ENCODE measurements at regions not wholly inside any gene's neighbourhood (a gene's known extent, or its start where the extent isn't known, plus 50 kb on each side); places are given as distances from the start of the nearest gene placed in this dataset.

- H3K27me3 Mint-ChIP-seq (ENCODE audit: low read depth, unreplicated experiment): no peaks in the 10 kb centered on the region
- H3K4me3 ChIP-seq (ENCODE audit: insufficient read depth, low read depth, low read length): no peak overlapping the region
- no peaks in the 10 kb centered on the region for H3K4me1 Mint-ChIP-seq (ENCODE audit: low read depth, unreplicated experiment)
- no peak for FAIRE-seq
- no peak for TF ChIP-seq EZH2 (IDR thresholded peaks at IDR 0.05; ENCODE audit: insufficient read depth, low read length)
- TF ChIP-seq, protein P1, sequence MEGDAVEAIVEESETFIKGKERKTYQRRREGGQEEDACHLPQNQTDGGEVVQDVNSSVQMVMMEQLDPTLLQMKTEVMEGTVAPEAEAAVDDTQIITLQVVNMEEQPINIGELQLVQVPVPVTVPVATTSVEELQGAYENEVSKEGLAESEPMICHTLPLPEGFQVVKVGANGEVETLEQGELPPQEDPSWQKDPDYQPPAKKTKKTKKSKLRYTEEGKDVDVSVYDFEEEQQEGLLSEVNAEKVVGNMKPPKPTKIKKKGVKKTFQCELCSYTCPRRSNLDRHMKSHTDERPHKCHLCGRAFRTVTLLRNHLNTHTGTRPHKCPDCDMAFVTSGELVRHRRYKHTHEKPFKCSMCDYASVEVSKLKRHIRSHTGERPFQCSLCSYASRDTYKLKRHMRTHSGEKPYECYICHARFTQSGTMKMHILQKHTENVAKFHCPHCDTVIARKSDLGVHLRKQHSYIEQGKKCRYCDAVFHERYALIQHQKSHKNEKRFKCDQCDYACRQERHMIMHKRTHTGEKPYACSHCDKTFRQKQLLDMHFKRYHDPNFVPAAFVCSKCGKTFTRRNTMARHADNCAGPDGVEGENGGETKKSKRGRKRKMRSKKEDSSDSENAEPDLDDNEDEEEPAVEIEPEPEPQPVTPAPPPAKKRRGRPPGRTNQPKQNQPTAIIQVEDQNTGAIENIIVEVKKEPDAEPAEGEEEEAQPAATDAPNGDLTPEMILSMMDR (IDR thresholded peaks at IDR 0.05; ENCODE audit: insufficient read depth, low read depth, low read length): no peak
- no peak overlapping the region for H3K27ac Mint-ChIP-seq (ENCODE audit: unreplicated experiment)
- H3K4me1 ChIP-seq (ENCODE audit: insufficient read depth, low read length): no peaks in the 10 kb centered on the region
- no peak overlapping the region for H3K27ac ChIP-seq (ENCODE audit: low read depth, low read length)
- H3K36me3 Mint-ChIP-seq (ENCODE audit: low read depth, unreplicated experiment): no peaks in the 10 kb centered on the region
- DNase-seq (ENCODE audit: low read depth): no peak
- no peaks in the 10 kb centered on the region for H3K9me3 Mint-ChIP-seq (ENCODE audit: unreplicated experiment)
- H3K4me2 ChIP-seq (ENCODE audit: low read length): no peak overlapping the region
- no peak overlapping the region for H3K9ac ChIP-seq (ENCODE audit: low read length)
- H3K79me2 ChIP-seq (ENCODE audit: insufficient read depth, low read length): no peaks in the 10 kb centered on the region
- no peaks in the 10 kb centered on the region for H3K9me3 ChIP-seq (ENCODE audit: insufficient read depth, low read depth, low read length)
- no peaks in the 10 kb centered on the region for H4K20me1 ChIP-seq (ENCODE audit: insufficient read depth, low read length)
- no peaks in the 10 kb centered on the region for H3K27me3 ChIP-seq (ENCODE audit: insufficient read depth, low read length)
- no peak overlapping the region for H3K4me3 Mint-ChIP-seq (ENCODE audit: unreplicated experiment)
- no peaks in the 10 kb centered on the region for H3K36me3 ChIP-seq (ENCODE audit: insufficient read depth, low read length)
- H2AFZ ChIP-seq (ENCODE audit: low read depth, low read length): no peak overlapping the region
These were observed 690.7 kb upstream of the PCDH15 start for GRCh38 chr10:55491712-55492111.

- Histone ChIP-seq H3K4me3 (ENCODE audit: insufficient read depth, low read depth, low read length) (no peak overlapping the region), H3K4me2 (ENCODE audit: low read length) (no peak overlapping the region), H3K4me1 (ENCODE audit: insufficient read depth, low read length) (no peaks in the 10 kb centered on the region), H3K79me2 (ENCODE audit: insufficient read depth, low read length) (no peaks in the 10 kb centered on the region), H3K9ac (ENCODE audit: low read length) (no peak overlapping the region), H3K9me3 (ENCODE audit: insufficient read depth, low read depth, low read length) (no peaks in the 10 kb centered on the region), H2AFZ (ENCODE audit: low read depth, low read length) (no peak overlapping the region), H3K27ac (ENCODE audit: low read depth, low read length) (no peak overlapping the region), H3K27me3 (ENCODE audit: insufficient read depth, low read length) (no peaks in the 10 kb centered on the region), H4K20me1 (ENCODE audit: insufficient read depth, low read length) (no peaks in the 10 kb centered on the region), H3K36me3 (ENCODE audit: insufficient read depth, low read length) (no peaks in the 10 kb centered on the region)
- no peaks in the 10 kb centered on the region for H3K27me3 Mint-ChIP-seq (ENCODE audit: low read depth, unreplicated experiment)
- FAIRE-seq (no peak), DNase-seq (ENCODE audit: low read depth) (no peak)
- H3K9me3 Mint-ChIP-seq (ENCODE audit: unreplicated experiment): peaks cover 11% of the 10 kb centered on the region
- no peaks in the 10 kb centered on the region for H3K36me3 Mint-ChIP-seq (ENCODE audit: low read depth, unreplicated experiment)
- TF ChIP-seq EZH2 (IDR thresholded peaks at IDR 0.05; ENCODE audit: insufficient read depth, low read length): no peak
- TF ChIP-seq, protein P1 (IDR thresholded peaks at IDR 0.05; ENCODE audit: insufficient read depth, low read depth, low read length): no peak
- no peaks in the 10 kb centered on the region for H3K4me1 Mint-ChIP-seq (ENCODE audit: low read depth, unreplicated experiment)
- H3K27ac Mint-ChIP-seq (ENCODE audit: unreplicated experiment): no peak overlapping the region
- H3K4me3 Mint-ChIP-seq (ENCODE audit: unreplicated experiment): no peak overlapping the region
These were observed 684.8 kb upstream of the PCDH15 start for GRCh38 chr10:55485827-55486226.

- Histone ChIP-seq H2AFZ (ENCODE audit: low read depth, low read length) (no peak overlapping the region), H3K4me3 (ENCODE audit: insufficient read depth, low read depth, low read length) (no peak overlapping the region), H4K20me1 (ENCODE audit: insufficient read depth, low read length) (no peaks in the 10 kb centered on the region), H3K79me2 (ENCODE audit: insufficient read depth, low read length) (no peaks in the 10 kb centered on the region), H3K27ac (ENCODE audit: low read depth, low read length) (no peak overlapping the region), H3K4me2 (ENCODE audit: low read length) (no peak overlapping the region), H3K4me1 (ENCODE audit: insufficient read depth, low read length) (no peaks in the 10 kb centered on the region), H3K27me3 (ENCODE audit: insufficient read depth, low read length) (no peaks in the 10 kb centered on the region), H3K9me3 (ENCODE audit: insufficient read depth, low read depth, low read length) (no peaks in the 10 kb centered on the region), H3K9ac (ENCODE audit: low read length) (no peak overlapping the region), H3K36me3 (ENCODE audit: insufficient read depth, low read length) (no peaks in the 10 kb centered on the region)
- Mint-ChIP-seq H3K4me1 (ENCODE audit: low read depth, unreplicated experiment) (peaks cover 8% of the 10 kb centered on the region), H3K36me3 (ENCODE audit: low read depth, unreplicated experiment) (no peaks in the 10 kb centered on the region), H3K9me3 (ENCODE audit: unreplicated experiment) (peaks cover 2% of the 10 kb centered on the region), H3K4me3 (ENCODE audit: unreplicated experiment) (no peak overlapping the region), H3K27me3 (ENCODE audit: low read depth, unreplicated experiment) (no peaks in the 10 kb centered on the region), H3K27ac (ENCODE audit: unreplicated experiment) (peak overlapping the region; percentile 29)
- DNase-seq (ENCODE audit: low read depth): peak; percentile 6
- no peak for FAIRE-seq
- no peak for TF ChIP-seq EZH2 (IDR thresholded peaks at IDR 0.05; ENCODE audit: insufficient read depth, low read length)
- TF ChIP-seq, protein P1 (IDR thresholded peaks at IDR 0.05; ENCODE audit: insufficient read depth, low read depth, low read length): no peak
These were observed 675.1 kb upstream of the PCDH15 start for GRCh38 chr10:55476129-55476528.

Data from astrocyte (in vitro differentiated cells and primary cell).